ENCODE measurements at regions not wholly inside any gene's neighbourhood (a gene's known extent, or its start where the extent isn't known, plus 50 kb on each side); places are given as distances from the start of the nearest gene placed in this dataset.
"Not testable (repeated sequence)": the region's sequence is repeated elsewhere in the genome, so short reads cannot be mapped to it uniquely, and the experiment has no call there.

GRCh38 chr16:75957870-75958269 is 231.6 kb upstream of the CPHXL start:
- intact Hi-C loops (cut with DNase I), result no loop called here
- Histone ChIP-seq H3K4me1 (no peaks in the 10 kb centered on the region), H3K9me3 (no peaks in the 10 kb centered on the region), H3K27me3 (ENCODE audit: insufficient read depth in 3 of 3, low read length in 2 of 3) (no peaks in the 10 kb centered on the region), H3K36me3 (ENCODE audit: insufficient read depth in 1 of 2, low read depth in 1 of 2) (no peaks in the 10 kb centered on the region), H3K27ac (no peak overlapping the region), H3K4me3 (no peak overlapping the region)
- ATAC-seq, result no peak
- no peak for TF ChIP-seq CTCF (IDR thresholded peaks at IDR 0.05)
- DNase-seq, result no peak
- 76 to 80% (median 79%) methylated on average over 6 of the region's 6 CpGs for WGBS, 3 donors

DNA sequence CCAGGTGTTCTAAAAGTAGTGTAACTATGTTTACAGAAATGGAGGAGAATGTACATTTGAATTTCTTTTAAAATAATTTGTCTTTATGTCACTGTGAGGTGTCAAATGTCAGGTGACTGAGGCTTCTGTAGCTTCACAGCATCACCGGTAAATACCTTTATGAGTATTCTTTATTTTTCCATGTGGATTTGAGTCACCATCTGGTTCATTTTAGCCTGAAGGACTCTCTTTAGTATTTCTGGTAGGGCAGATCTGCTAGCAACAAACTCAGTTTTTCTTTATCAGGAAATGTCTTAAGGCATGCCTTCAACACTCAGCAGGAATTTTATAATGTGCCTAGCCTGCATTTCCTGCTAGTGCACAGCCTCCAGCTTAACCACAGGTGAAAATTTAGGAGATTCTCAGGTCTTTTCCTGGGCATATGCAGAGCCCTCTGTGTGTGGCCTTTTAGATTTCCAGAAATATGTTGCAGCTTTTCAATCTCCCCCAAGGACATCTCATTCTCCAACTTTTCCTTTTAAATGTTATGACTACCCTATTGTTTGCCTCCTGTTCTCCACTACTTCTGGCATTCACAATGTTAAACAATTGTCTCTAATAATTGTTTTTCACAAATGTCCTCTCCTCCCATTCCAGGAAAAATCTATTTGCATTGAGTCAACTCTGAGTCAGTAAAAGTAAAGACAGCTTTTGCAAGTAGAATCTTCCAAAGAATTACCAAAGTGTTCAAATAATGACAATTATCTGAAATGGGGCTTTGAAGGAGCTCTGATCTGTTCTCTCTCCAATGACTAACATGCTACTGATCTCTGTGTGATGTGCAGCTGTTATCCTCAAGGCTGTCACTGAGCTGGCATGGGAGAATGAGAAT is 239.4 kb upstream of the CPHXL start:
- H3K4me3 ChIP-seq, result no peak overlapping the region
- H3K27me3 ChIP-seq (ENCODE audit: insufficient read depth in 3 of 3, low read length in 2 of 3), result no peaks in the 10 kb centered on the region
- no peak for DNase-seq
- TF ChIP-seq CTCF (IDR thresholded peaks at IDR 0.05), result no peak
- no peak for ATAC-seq
- H3K27ac ChIP-seq, result no peak overlapping the region
- 61 to 71% (median 70%) methylated on average over 1 of the region's 1 CpG for WGBS, 3 donors
- intact Hi-C loops (cut with DNase I), result no loop called here
- no peaks in the 10 kb centered on the region for H3K9me3 ChIP-seq
- H3K4me1 ChIP-seq, result no peaks in the 10 kb centered on the region
- H3K36me3 ChIP-seq (ENCODE audit: insufficient read depth in 1 of 2, low read depth in 1 of 2), result no peaks in the 10 kb centered on the region

DNA sequence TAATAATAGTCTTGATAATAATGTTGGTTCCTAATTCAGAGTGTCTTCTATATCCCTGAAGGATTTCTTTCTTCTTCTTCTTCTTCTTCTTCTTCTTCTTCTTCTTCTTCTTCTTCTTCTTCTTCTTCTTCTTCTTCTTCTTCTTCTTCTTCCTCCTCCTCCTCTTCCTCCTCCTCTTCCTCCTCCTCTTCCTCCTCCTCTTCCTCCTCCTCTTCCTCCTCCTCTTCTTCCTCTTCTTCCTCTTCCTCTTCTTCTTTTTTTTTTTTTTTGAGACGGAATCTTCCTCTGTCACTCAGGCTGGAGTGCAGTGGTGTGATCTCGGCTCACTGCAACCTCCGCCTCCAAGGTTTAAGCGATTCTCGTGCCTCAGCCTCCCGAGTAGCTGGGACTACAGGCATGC is 242.8 kb upstream of the CPHXL start:
- ATAC-seq, result not testable (repeated sequence)

DNA sequence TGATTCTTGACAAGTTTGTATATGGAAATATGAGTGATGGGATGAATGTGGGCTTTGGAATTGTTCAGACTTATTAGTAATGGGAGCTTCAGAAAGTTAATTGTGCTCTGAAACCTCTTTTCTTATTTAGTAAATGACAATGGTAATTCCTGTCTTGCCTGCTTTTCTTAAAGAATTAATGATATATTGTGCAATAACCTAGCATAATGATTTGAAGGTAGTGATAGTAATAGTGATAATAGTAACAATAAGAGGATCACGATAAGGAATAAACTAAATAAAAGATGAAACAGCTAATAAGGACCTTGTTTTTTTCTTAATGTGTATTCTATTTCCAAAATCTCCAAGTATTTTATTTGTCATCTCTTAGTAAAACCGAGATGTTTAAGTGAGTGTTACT is 245.0 kb upstream of the CPHXL start:
- 70 to 78% (median 70%) methylated on average over 2 of the region's 2 CpGs for WGBS, 3 donors
- TF ChIP-seq CTCF (IDR thresholded peaks at IDR 0.05), result no peak
- no peak for ATAC-seq
- H3K4me3 ChIP-seq, result no peak overlapping the region
- H3K27me3 ChIP-seq (ENCODE audit: insufficient read depth in 3 of 3, low read length in 2 of 3), result no peaks in the 10 kb centered on the region
- H3K27ac ChIP-seq, result no peak overlapping the region
- H3K36me3 ChIP-seq (ENCODE audit: insufficient read depth in 1 of 2, low read depth in 1 of 2), result no peaks in the 10 kb centered on the region
- DNase-seq, result no peak
- intact Hi-C loops (cut with DNase I), result no loop called here
- no peaks in the 10 kb centered on the region for H3K9me3 ChIP-seq
- no peaks in the 10 kb centered on the region for H3K4me1 ChIP-seq

More for the DNA sequence above, 242.8 kb upstream of the CPHXL start:
- H3K36me3 ChIP-seq (ENCODE audit: insufficient read depth in 1 of 2, low read depth in 1 of 2); intact Hi-C loops (cut with DNase I); H3K4me1 ChIP-seq; H3K9me3 ChIP-seq; H3K27me3 ChIP-seq (ENCODE audit: insufficient read depth in 3 of 3, low read length in 2 of 3); H3K4me3 ChIP-seq; H3K27ac ChIP-seq; DNase-seq: not testable (repeated sequence)
- 86 to 95% (median 92%) methylated on average over 6 of the region's 6 CpGs for WGBS, 3 donors

DNA sequence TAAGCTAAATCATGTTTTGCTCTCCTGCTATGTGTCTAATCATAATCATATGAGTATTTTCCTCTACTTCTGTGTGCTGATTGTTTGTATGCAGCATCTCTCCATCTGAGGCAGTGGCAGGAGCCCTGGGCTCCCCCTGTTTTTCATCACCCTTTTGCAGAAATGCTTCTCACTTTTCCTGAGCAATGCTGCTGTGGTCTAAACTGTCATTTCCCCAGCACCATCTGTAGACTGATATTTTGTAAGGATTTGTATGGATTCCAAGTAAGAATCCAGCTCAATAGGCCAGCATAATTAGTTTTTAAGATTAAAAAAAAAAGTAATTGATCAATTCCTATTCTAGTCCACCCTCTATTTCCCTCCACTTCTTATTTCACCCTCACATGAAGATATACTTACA is 257.0 kb upstream of the CPHXL start:
- ATAC-seq (no peak), DNase-seq (no peak)
- Histone ChIP-seq H3K27ac (no peak overlapping the region), H3K4me3 (no peak overlapping the region), H3K4me1 (no peaks in the 10 kb centered on the region), H3K9me3 (no peaks in the 10 kb centered on the region), H3K36me3 (ENCODE audit: insufficient read depth in 1 of 2, low read depth in 1 of 2) (no peaks in the 10 kb centered on the region), H3K27me3 (ENCODE audit: insufficient read depth in 3 of 3, low read length in 2 of 3) (no peaks in the 10 kb centered on the region)
- TF ChIP-seq CTCF (IDR thresholded peaks at IDR 0.05), result no peak
- intact Hi-C loops (cut with DNase I), result no loop called here

Measured in psoas muscle (tissue), 7 donors.